ENCODE measurements at regions not wholly inside any gene's neighbourhood (a gene's known extent, or its start where the extent isn't known, plus 50 kb on each side); places are given as distances from the start of the nearest gene placed in this dataset.

DNA sequence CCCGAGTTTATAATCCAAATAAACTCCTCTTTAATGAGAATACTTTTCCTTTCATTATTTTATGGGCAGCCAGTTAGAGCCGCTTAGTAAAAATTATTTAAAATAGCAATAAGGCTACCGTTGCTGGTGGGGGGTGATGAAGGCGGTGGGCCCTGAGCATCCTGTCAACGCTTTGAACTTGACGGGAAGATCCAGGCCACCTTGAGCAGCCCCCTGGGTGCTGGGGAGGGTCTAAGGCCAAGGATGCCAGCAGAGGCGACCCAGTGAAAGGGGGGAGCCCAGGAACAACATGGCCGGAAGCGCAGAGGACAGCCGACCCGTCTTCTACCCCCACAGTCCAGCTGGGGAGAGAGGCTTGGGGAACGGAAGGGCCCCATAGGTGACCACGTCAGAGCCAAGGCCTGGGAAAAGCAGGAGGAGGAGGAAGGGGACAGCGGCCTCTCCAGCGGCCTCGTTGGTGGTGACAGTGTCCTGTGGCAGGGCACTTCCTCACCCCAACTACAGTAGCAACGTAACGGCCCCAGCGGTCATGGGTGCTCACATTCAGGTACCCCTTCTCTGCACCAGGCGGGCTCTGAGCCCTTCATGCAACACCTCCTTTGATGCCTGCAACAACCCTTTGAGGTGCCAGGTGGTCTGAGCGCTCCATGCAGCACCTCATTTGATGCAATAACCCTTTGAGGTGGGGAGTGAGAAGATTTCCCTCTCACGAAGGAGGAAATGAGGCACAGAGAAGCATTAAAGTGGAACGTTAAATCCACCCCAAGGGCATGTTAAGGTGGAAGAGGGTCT, 695.3 kb downstream of the TBC1D22A start:
- no peaks in the 10 kb centered on the region for H3K36me3 ChIP-seq (ENCODE audit: low read depth)
- H3K4me1 ChIP-seq (ENCODE audit: insufficient read depth, poor library complexity, severe bottlenecking) = no peaks in the 10 kb centered on the region
- DNase-seq (ENCODE audit: low spot score) = no peak
- H3K27ac ChIP-seq (ENCODE audit: poor library complexity, severe bottlenecking) = no peak overlapping the region
- no peak overlapping the region for H3K4me3 ChIP-seq (ENCODE audit: severe bottlenecking)
- H3K9me3 ChIP-seq (ENCODE audit: severe bottlenecking) = no peaks in the 10 kb centered on the region
- no peak for ATAC-seq (ENCODE audit: low read depth)
- no peaks in the 10 kb centered on the region for H3K27me3 ChIP-seq (ENCODE audit: insufficient read depth, poor library complexity, severe bottlenecking)
- TF ChIP-seq, protein P1, sequence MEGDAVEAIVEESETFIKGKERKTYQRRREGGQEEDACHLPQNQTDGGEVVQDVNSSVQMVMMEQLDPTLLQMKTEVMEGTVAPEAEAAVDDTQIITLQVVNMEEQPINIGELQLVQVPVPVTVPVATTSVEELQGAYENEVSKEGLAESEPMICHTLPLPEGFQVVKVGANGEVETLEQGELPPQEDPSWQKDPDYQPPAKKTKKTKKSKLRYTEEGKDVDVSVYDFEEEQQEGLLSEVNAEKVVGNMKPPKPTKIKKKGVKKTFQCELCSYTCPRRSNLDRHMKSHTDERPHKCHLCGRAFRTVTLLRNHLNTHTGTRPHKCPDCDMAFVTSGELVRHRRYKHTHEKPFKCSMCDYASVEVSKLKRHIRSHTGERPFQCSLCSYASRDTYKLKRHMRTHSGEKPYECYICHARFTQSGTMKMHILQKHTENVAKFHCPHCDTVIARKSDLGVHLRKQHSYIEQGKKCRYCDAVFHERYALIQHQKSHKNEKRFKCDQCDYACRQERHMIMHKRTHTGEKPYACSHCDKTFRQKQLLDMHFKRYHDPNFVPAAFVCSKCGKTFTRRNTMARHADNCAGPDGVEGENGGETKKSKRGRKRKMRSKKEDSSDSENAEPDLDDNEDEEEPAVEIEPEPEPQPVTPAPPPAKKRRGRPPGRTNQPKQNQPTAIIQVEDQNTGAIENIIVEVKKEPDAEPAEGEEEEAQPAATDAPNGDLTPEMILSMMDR (IDR thresholded peaks at IDR 0.05; ENCODE audit: poor library complexity, severe bottlenecking) = no peak

DNA sequence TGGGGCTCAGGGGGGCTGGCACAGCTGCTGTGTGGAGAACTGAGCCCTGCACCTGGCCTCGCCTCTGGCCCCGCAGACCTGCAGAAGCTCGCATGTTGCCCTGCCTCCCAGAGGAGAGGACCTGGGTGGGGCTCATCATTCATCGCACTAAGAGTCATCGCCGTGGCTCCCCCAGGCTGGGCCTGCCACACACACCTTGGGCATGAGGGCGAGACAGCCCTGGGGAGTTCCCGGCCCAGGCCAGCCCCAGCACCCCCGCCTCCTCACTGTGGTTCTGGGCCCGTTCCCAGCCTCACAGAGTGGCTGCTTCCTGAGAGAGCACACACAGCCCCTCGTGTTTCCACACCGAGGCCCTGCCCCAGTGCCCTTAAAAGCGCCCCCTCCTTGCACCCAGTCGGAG, 694.6 kb downstream of the TBC1D22A start:
- TF ChIP-seq, protein P1 (IDR thresholded peaks at IDR 0.05; ENCODE audit: poor library complexity, severe bottlenecking) = no peak
- H3K4me1 ChIP-seq (ENCODE audit: insufficient read depth, poor library complexity, severe bottlenecking) = no peaks in the 10 kb centered on the region
- no peaks in the 10 kb centered on the region for H3K36me3 ChIP-seq (ENCODE audit: low read depth)
- H3K9me3 ChIP-seq (ENCODE audit: severe bottlenecking) = no peaks in the 10 kb centered on the region
- ATAC-seq (ENCODE audit: low read depth) = no peak
- DNase-seq (ENCODE audit: low spot score) = no peak
- no peak overlapping the region for H3K4me3 ChIP-seq (ENCODE audit: severe bottlenecking)
- H3K27ac ChIP-seq (ENCODE audit: poor library complexity, severe bottlenecking) = no peak overlapping the region
- H3K27me3 ChIP-seq (ENCODE audit: insufficient read depth, poor library complexity, severe bottlenecking) = no peaks in the 10 kb centered on the region

DNA sequence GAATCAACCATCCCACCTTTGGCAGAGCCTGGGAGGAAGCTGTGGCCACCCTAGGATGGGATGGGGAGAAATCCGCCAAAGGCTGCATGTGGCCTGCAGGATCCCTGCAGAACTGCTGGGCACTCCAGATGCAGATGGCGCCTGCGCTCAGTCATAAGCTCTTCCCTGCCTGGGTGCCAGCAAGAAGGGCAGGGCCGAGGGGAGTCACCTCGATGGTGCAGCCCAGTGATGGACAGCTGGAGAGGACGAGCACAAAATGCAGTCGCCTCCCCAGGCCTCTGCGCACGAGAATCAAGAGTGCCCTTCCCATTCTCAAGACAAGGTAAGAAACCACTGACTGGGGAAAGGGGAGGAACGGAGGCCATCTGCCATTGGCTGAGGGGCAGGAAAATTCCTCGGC, 693.6 kb downstream of the TBC1D22A start:
- no peak overlapping the region for H3K27ac ChIP-seq (ENCODE audit: poor library complexity, severe bottlenecking)
- H3K4me1 ChIP-seq (ENCODE audit: insufficient read depth, poor library complexity, severe bottlenecking) = no peaks in the 10 kb centered on the region
- no peaks in the 10 kb centered on the region for H3K9me3 ChIP-seq (ENCODE audit: severe bottlenecking)
- TF ChIP-seq, protein P1 (IDR thresholded peaks at IDR 0.05; ENCODE audit: poor library complexity, severe bottlenecking) = no peak
- no peak overlapping the region for H3K4me3 ChIP-seq (ENCODE audit: severe bottlenecking)
- no peaks in the 10 kb centered on the region for H3K36me3 ChIP-seq (ENCODE audit: low read depth)
- ATAC-seq (ENCODE audit: low read depth) = no peak
- no peaks in the 10 kb centered on the region for H3K27me3 ChIP-seq (ENCODE audit: insufficient read depth, poor library complexity, severe bottlenecking)
- DNase-seq (ENCODE audit: low spot score) = no peak

DNA sequence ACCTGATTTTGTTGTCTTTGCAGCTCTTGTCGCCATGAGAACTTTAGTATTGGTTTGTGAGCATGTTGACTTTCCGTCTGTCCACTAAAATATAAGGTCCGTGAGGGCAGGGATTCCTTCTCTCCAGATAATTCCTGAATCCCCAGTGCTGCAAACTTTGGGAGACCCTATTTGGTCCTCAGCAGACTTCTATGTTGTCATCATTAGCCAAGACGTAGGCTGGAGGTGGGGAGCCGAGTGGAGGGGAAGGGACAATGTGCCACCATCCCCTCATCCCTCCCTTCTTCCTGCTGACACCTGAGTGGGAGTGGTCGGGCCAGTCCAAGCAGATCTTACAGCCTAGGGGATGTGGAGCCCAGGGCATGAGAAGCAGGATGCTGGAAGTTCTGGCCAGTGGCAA, 690.6 kb downstream of the TBC1D22A start:
- DNase-seq (ENCODE audit: low spot score) (no peak), ATAC-seq (ENCODE audit: low read depth) (no peak)
- TF ChIP-seq, protein P1 (IDR thresholded peaks at IDR 0.05; ENCODE audit: poor library complexity, severe bottlenecking) = no peak
- no peaks in the 10 kb centered on the region for H3K36me3 ChIP-seq (ENCODE audit: low read depth)
- no peak overlapping the region for H3K4me3 ChIP-seq (ENCODE audit: severe bottlenecking)
- H3K9me3 ChIP-seq (ENCODE audit: severe bottlenecking) = no peaks in the 10 kb centered on the region
- no peaks in the 10 kb centered on the region for H3K27me3 ChIP-seq (ENCODE audit: insufficient read depth, poor library complexity, severe bottlenecking)
- H3K4me1 ChIP-seq (ENCODE audit: insufficient read depth, poor library complexity, severe bottlenecking) = no peaks in the 10 kb centered on the region
- no peak overlapping the region for H3K27ac ChIP-seq (ENCODE audit: poor library complexity, severe bottlenecking)

DNA sequence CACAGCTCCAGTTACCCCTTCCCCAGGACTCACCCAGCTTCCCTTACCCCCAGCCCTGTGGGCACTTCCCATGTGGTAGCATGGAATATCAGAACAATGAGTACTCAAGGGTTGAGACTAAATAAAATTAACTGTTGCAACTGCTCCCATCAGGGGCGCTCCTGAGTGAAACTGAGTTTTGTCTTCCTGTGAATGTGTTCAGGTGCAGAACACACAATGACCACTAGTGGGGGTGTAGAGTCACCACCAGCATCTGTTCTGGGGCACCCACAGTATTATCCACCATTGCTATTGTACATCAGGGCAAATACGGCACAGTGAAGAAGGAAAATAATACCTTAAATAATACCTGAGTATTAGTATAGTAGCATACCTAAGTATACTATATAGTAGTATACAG, 689.7 kb downstream of the TBC1D22A start:
- no peak for ATAC-seq (ENCODE audit: low read depth)
- Histone ChIP-seq H3K4me3 (ENCODE audit: severe bottlenecking) (no peak overlapping the region), H3K9me3 (ENCODE audit: severe bottlenecking) (no peaks in the 10 kb centered on the region), H3K4me1 (ENCODE audit: insufficient read depth, poor library complexity, severe bottlenecking) (no peaks in the 10 kb centered on the region), H3K36me3 (ENCODE audit: low read depth) (no peaks in the 10 kb centered on the region), H3K27me3 (ENCODE audit: insufficient read depth, poor library complexity, severe bottlenecking) (no peaks in the 10 kb centered on the region), H3K27ac (ENCODE audit: poor library complexity, severe bottlenecking) (no peak overlapping the region)
- TF ChIP-seq, protein P1 (IDR thresholded peaks at IDR 0.05; ENCODE audit: poor library complexity, severe bottlenecking) = no peak
- DNase-seq (ENCODE audit: low spot score) = no peak
